GM19328 (cell line): ENCODE measurements at regions not wholly inside any gene's neighbourhood (a gene's known extent, or its start where the extent isn't known, plus 50 kb on each side); places are given as distances from the start of the nearest gene placed in this dataset.

Experiments used
- ATAC-seq: cut with Tn5 transposase; IDR thresholded peaks from one replicate; pipeline ENCODE4 v1.9.1; 2021; ENCODE audit warnings: mild to moderate bottlenecking, moderate library complexity; ENCODE audit not compliant: unreplicated experiment

- no peak for ATAC-seq
These were observed 85.4 kb upstream of the TMEM260 start for GRCh38 chr14:56494167-56494566.

GRCh38 chr14:56498112-56498511 lies 81.5 kb upstream of the TMEM260 start:
- no peak for ATAC-seq

GRCh38 chr14:56501909-56502530 lies 77.6 kb upstream of the TMEM260 start:
- no peak for ATAC-seq

GRCh38 chr14:56505361-56505760 lies 74.2 kb upstream of the TMEM260 start:
- ATAC-seq = no peak

GRCh38 chr14:56512521-56512920 lies 67.1 kb upstream of the TMEM260 start:
- no peak for ATAC-seq

- no peak for ATAC-seq
These were observed 64.8 kb upstream of the TMEM260 start for GRCh38 chr14:56514663-56515371.

- ATAC-seq = no peak
These were observed 63.9 kb upstream of the TMEM260 start for GRCh38 chr14:56515739-56516138.

GRCh38 chr14:56522403-56522802 lies 57.2 kb upstream of the TMEM260 start:
- ATAC-seq = no peak

GRCh38 chr14:56524971-56525677 lies 54.5 kb upstream of the TMEM260 start:
- ATAC-seq = no peak

GRCh38 chr14:56528927-56529326 lies 50.7 kb upstream of the TMEM260 start:
- ATAC-seq = no peak
